ENCODE measurements at regions not wholly inside any gene's neighbourhood (a gene's known extent, or its start where the extent isn't known, plus 50 kb on each side); places are given as distances from the start of the nearest gene placed in this dataset.

- POLR2A ChIA-PET (ENCODE audit: low non-redundant PET): no interaction called here
- CTCF ChIA-PET: no interaction called here
- no peak for DNase-seq (ENCODE audit: low spot score)
- no peak overlapping the region for H3K27ac ChIP-seq
- TF ChIP-seq, protein P1, sequence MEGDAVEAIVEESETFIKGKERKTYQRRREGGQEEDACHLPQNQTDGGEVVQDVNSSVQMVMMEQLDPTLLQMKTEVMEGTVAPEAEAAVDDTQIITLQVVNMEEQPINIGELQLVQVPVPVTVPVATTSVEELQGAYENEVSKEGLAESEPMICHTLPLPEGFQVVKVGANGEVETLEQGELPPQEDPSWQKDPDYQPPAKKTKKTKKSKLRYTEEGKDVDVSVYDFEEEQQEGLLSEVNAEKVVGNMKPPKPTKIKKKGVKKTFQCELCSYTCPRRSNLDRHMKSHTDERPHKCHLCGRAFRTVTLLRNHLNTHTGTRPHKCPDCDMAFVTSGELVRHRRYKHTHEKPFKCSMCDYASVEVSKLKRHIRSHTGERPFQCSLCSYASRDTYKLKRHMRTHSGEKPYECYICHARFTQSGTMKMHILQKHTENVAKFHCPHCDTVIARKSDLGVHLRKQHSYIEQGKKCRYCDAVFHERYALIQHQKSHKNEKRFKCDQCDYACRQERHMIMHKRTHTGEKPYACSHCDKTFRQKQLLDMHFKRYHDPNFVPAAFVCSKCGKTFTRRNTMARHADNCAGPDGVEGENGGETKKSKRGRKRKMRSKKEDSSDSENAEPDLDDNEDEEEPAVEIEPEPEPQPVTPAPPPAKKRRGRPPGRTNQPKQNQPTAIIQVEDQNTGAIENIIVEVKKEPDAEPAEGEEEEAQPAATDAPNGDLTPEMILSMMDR (conservative IDR thresholded peaks at IDR 0.05; ENCODE audit: low read depth): no peak
Measured at GRCh38 chr13:53848366-53848961, 819.9 kb downstream of the OLFM4 start.

DNA sequence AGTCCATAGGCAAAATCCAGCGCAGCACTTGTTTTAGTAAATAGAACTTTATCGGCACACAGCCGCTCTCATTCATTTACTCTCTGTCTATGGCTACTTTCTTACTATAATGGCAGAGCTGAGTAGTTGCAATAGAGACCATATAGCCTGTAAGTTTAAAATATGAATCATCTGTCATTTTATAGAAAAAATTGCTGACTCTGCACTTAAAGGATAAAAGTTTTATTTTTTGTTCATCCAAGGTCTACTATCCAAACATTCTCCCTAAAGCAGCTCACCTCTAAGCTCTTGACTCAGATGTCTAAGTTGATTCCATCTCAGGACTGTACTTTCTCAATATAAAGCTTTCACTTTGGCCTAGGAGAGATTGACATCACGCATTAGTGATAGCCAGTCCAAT is 825.7 kb downstream of the OLFM4 start:
- DNase-seq (ENCODE audit: low spot score): no peak
- H3K27ac ChIP-seq: no peak overlapping the region
- ChIA-PET POLR2A (ENCODE audit: low non-redundant PET) (no interaction called here), CTCF (interaction anchor here (0.5 kb wide), 1 partner anchor 162 kb away, joined by 4 read pairs; no protein-coding TSS in a partner anchor)
- TF ChIP-seq, protein P1 (conservative IDR thresholded peaks at IDR 0.05; ENCODE audit: low read depth): no peak

- CTCF ChIA-PET: no interaction called here
- POLR2A ChIA-PET (ENCODE audit: low non-redundant PET): no interaction called here
- no peak overlapping the region for H3K27ac ChIP-seq
- TF ChIP-seq, protein P1 (conservative IDR thresholded peaks at IDR 0.05; ENCODE audit: low read depth): no peak
- no peak for DNase-seq (ENCODE audit: low spot score)
Measured at GRCh38 chr13:53856573-53857195, 828.1 kb downstream of the OLFM4 start.

DNA sequence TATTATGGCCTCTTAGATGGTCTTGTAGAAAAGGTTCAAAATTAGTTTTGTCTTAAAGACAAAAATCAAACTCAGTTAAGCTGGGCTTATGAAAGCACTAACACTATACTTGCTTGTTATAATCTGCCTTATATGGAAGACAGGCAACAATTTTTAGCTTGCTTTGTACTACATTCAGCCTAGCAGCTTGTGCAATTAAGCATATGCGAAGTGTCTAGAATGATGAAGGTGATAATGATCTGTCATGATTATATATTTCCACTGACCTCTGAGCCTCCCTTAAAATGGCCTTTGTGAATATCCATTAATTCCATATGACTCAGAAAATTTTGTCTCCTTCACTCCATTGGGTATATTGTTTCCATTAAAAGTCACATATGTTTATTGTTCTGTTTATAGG is 834.9 kb downstream of the OLFM4 start:
- POLR2A ChIA-PET (ENCODE audit: low non-redundant PET): no interaction called here
- no peak for DNase-seq (ENCODE audit: low spot score)
- CTCF ChIA-PET: interaction anchor here (0.7 kb wide), 1 partner anchor 47 kb away, joined by 3 read pairs; no protein-coding TSS in a partner anchor

GRCh38 chr13:53873558-53873957 is 844.9 kb downstream of the OLFM4 start:
- H3K27ac ChIP-seq: no peak overlapping the region
- TF ChIP-seq, protein P1 (conservative IDR thresholded peaks at IDR 0.05; ENCODE audit: low read depth): no peak
- no peak for DNase-seq (ENCODE audit: low spot score)
- POLR2A ChIA-PET (ENCODE audit: low non-redundant PET): no interaction called here
- CTCF ChIA-PET: no interaction called here

More for the DNA sequence above, 834.9 kb downstream of the OLFM4 start:
- TF ChIP-seq, protein P1 (conservative IDR thresholded peaks at IDR 0.05; ENCODE audit: low read depth): no peak
- no peak overlapping the region for H3K27ac ChIP-seq

DNA sequence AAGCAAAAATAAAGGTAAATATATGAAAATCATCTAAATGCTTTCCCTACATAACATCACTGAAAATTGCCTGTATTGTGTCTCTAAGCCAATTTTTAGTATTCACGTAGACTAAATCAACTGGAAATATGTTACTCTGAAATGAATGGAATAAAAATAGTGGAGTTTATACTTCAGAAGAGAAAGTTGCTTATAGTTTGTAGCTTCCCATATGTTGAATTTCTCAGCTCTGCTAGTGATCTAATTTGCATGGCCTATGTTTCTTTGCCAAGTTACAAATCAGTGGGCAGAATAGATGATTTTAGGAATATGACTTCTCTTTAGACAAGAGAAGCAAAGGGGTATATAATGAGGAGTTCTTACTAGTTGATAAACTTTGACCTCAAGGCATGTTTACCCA is 850.2 kb downstream of the OLFM4 start:
- ChIA-PET CTCF (no interaction called here), POLR2A (ENCODE audit: low non-redundant PET) (no interaction called here)
- TF ChIP-seq, protein P1 (conservative IDR thresholded peaks at IDR 0.05; ENCODE audit: low read depth): no peak
- DNase-seq (ENCODE audit: low spot score): no peak
- H3K27ac ChIP-seq: no peak overlapping the region
